ENCODE measurements at regions not wholly inside any gene's neighbourhood (a gene's known extent, or its start where the extent isn't known, plus 50 kb on each side); places are given as distances from the start of the nearest gene placed in this dataset.
"Not testable (repeated sequence)": the region's sequence is repeated elsewhere in the genome, so short reads cannot be mapped to it uniquely, and the experiment has no call there.

GRCh38 chr6:165842281-165842936, 179.4 kb upstream of the PDE10A start:
- Histone ChIP-seq H4K20me1 (no peaks in the 10 kb centered on the region), H3K4me2 (no peak overlapping the region), H3K27ac (no peak overlapping the region), H3K27me3 (peaks cover 28 to 40% (median 30%) of the 10 kb centered on the region in 11 experiments), H3K4me1 (peaks cover 0 to 14% (median 11%) of the 10 kb centered on the region in 10 experiments; a peak in 11 of 20 replicates), H3K36me3 (no peaks in the 10 kb centered on the region), H3K9me3 (replicated peaks in 1 of 11) (no peaks in the 10 kb centered on the region), H3K4me3 (no peak overlapping the region), H3K9ac (no peak overlapping the region)
- no peak for TF ChIP-seq Cebpa-rat (IDR thresholded peaks at IDR 0.05)

- H3K9me3 ChIP-seq (replicated peaks in 1 of 11) = no peaks in the 10 kb centered on the region
- H3K9ac ChIP-seq = no peak overlapping the region
- H3K36me3 ChIP-seq = no peaks in the 10 kb centered on the region
- peaks cover 15 to 27% (median 17%) of the 10 kb centered on the region in 11 experiments for H3K27me3 ChIP-seq
- no peak overlapping the region for H3K4me2 ChIP-seq
- H3K4me3 ChIP-seq = no peak overlapping the region
- no peaks in the 10 kb centered on the region for H4K20me1 ChIP-seq
- peaks cover 0 to 3% (median 2%) of the 10 kb centered on the region in 10 experiments; a peak in 10 of 20 replicates for H3K4me1 ChIP-seq
- TF ChIP-seq Cebpa-rat (IDR thresholded peaks at IDR 0.05) = no peak
- no peak overlapping the region for H3K27ac ChIP-seq
Measured at GRCh38 chr6:165841153-165841558, 178.1 kb upstream of the PDE10A start.

- no peaks in the 10 kb centered on the region for H3K36me3 ChIP-seq
- no peaks in the 10 kb centered on the region for H4K20me1 ChIP-seq
- no peak overlapping the region for H3K9ac ChIP-seq
- no peak overlapping the region for H3K4me2 ChIP-seq
- H3K4me3 ChIP-seq = no peak overlapping the region
- H3K27me3 ChIP-seq = peaks cover 0 to 8% (median 0%) of the 10 kb centered on the region in 11 experiments; a peak in 1 of 22 replicates
- H3K27ac ChIP-seq = no peak overlapping the region
- H3K9me3 ChIP-seq (replicated peaks in 1 of 11) = no peaks in the 10 kb centered on the region
- TF ChIP-seq Cebpa-rat (IDR thresholded peaks at IDR 0.05) = no peak
- H3K4me1 ChIP-seq = peaks cover 22 to 30% (median 28%) of the 10 kb centered on the region in 10 experiments
Measured at GRCh38 chr6:165837948-165838745, 175.1 kb upstream of the PDE10A start.

- not testable (repeated sequence) for H3K4me2 ChIP-seq; H3K9ac ChIP-seq; H3K9me3 ChIP-seq (replicated peaks in 1 of 11); H4K20me1 ChIP-seq; H3K36me3 ChIP-seq; H3K27ac ChIP-seq; H3K27me3 ChIP-seq; H3K4me3 ChIP-seq
- H3K4me1 ChIP-seq = peaks cover 37 to 45% (median 43%) of the 10 kb centered on the region in 10 experiments
Measured at GRCh38 chr6:165836648-165837047, 173.6 kb upstream of the PDE10A start.

- no peaks in the 10 kb centered on the region for H3K9me3 ChIP-seq (replicated peaks in 1 of 11)
- no peak overlapping the region for H3K9ac ChIP-seq
- peaks cover 44 to 55% (median 50%) of the 10 kb centered on the region in 10 experiments for H3K4me1 ChIP-seq
- H3K36me3 ChIP-seq = no peaks in the 10 kb centered on the region
- peak overlapping the region; percentile 34 to 93 (median 78) for H3K4me2 ChIP-seq
- peaks cover 0 to 8% (median 0%) of the 10 kb centered on the region in 11 experiments; a peak in 1 of 22 replicates for H3K27me3 ChIP-seq
- no peak overlapping the region for H3K4me3 ChIP-seq
- no peak overlapping the region for H3K27ac ChIP-seq
- H4K20me1 ChIP-seq = no peaks in the 10 kb centered on the region
- TF ChIP-seq Cebpa-rat (IDR thresholded peaks at IDR 0.05) = no peak
Measured at GRCh38 chr6:165835410-165835851, 172.4 kb upstream of the PDE10A start.

- Histone ChIP-seq H3K4me2 (peak overlapping the region; percentile 34 to 93 (median 78)), H3K27ac (no peak overlapping the region), H3K4me3 (no peak overlapping the region), H3K9ac (no peak overlapping the region), H3K9me3 (replicated peaks in 1 of 11) (no peaks in the 10 kb centered on the region), H4K20me1 (no peaks in the 10 kb centered on the region), H3K27me3 (peaks cover 0 to 8% (median 0%) of the 10 kb centered on the region in 11 experiments; a peak in 1 of 22 replicates), H3K36me3 (no peaks in the 10 kb centered on the region), H3K4me1 (peaks cover 44 to 55% (median 50%) of the 10 kb centered on the region in 10 experiments)
- TF ChIP-seq Cebpa-rat (IDR thresholded peaks at IDR 0.05) = no peak
Measured at GRCh38 chr6:165834613-165835259, 171.7 kb upstream of the PDE10A start.

GRCh38 chr6:165833355-165833754, 170.3 kb upstream of the PDE10A start:
- peaks cover 44 to 59% (median 53%) of the 10 kb centered on the region in 10 experiments for H3K4me1 ChIP-seq
- no peak overlapping the region for H3K4me3 ChIP-seq
- peaks cover 0 to 8% (median 0%) of the 10 kb centered on the region in 11 experiments; a peak in 1 of 22 replicates for H3K27me3 ChIP-seq
- no peak overlapping the region for H3K27ac ChIP-seq
- H3K9me3 ChIP-seq (replicated peaks in 1 of 11) = no peaks in the 10 kb centered on the region
- H3K4me2 ChIP-seq = peak overlapping the region in 9 of 11 experiments; percentile 72 to 93 (median 79); a peak in 18 of 22 replicates
- H4K20me1 ChIP-seq = no peaks in the 10 kb centered on the region
- no peak overlapping the region for H3K9ac ChIP-seq
- TF ChIP-seq Cebpa-rat (IDR thresholded peaks at IDR 0.05) = no peak
- no peaks in the 10 kb centered on the region for H3K36me3 ChIP-seq

- no peak for TF ChIP-seq Cebpa-rat (IDR thresholded peaks at IDR 0.05)
- Histone ChIP-seq H3K4me1 (peaks cover 44 to 60% (median 53%) of the 10 kb centered on the region in 10 experiments), H3K27me3 (peaks cover 0 to 8% (median 0%) of the 10 kb centered on the region in 11 experiments; a peak in 1 of 22 replicates), H3K9ac (peak overlapping the region in 7 of 11 experiments; percentile 17 to 48 (median 37); a peak in 4 of 22 replicates), H3K4me3 (peak overlapping the region in 3 of 10 experiments; percentile 15 to 33 (median 20); a peak in 3 of 20 replicates), H3K4me2 (peak overlapping the region; percentile 72 to 93 (median 80)), H3K36me3 (no peaks in the 10 kb centered on the region), H3K27ac (peak overlapping the region in 10 of 11 experiments; percentile 19 to 65 (median 46); a peak in 17 of 22 replicates), H4K20me1 (no peaks in the 10 kb centered on the region), H3K9me3 (replicated peaks in 1 of 11) (peaks cover 0 to 7% (median 4%) of the 10 kb centered on the region in 11 experiments; a peak in 7 of 22 replicates)
Measured at GRCh38 chr6:165831812-165832510, 168.9 kb upstream of the PDE10A start.

All from BLaER1 treated with 17β-estradiol and CSF1 and Interleukin-3, amounts not matched to agents 10 nM and 100 nM (cell line).